ENCODE measurements at regions not wholly inside any gene's neighbourhood (a gene's known extent, or its start where the extent isn't known, plus 50 kb on each side); places are given as distances from the start of the nearest gene placed in this dataset.

DNA sequence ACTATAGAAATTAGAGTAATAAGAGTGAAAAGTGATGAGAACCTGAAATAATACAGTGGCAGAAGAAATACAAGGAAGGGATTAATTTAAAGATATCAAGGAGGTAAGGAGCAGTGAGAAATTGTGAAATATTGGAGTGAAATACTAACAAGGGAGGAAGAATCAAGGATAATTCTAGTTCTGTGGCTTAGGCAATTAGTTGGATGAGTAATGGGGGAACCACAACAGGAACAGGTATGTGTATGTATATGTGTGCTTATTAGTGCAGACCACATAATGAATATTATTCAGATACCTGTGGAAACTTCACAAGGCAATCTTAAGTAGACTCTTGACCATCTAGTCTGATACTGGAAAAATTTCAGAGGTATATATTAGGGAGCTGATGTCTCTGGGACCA is 143.3 kb downstream of the TINAG start:
- TF ChIP-seq, protein P1, sequence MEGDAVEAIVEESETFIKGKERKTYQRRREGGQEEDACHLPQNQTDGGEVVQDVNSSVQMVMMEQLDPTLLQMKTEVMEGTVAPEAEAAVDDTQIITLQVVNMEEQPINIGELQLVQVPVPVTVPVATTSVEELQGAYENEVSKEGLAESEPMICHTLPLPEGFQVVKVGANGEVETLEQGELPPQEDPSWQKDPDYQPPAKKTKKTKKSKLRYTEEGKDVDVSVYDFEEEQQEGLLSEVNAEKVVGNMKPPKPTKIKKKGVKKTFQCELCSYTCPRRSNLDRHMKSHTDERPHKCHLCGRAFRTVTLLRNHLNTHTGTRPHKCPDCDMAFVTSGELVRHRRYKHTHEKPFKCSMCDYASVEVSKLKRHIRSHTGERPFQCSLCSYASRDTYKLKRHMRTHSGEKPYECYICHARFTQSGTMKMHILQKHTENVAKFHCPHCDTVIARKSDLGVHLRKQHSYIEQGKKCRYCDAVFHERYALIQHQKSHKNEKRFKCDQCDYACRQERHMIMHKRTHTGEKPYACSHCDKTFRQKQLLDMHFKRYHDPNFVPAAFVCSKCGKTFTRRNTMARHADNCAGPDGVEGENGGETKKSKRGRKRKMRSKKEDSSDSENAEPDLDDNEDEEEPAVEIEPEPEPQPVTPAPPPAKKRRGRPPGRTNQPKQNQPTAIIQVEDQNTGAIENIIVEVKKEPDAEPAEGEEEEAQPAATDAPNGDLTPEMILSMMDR (IDR thresholded peaks at IDR 0.05) = no peak
- no peak for TF ChIP-seq POLR2AphosphoS5 (IDR thresholded peaks at IDR 0.05)
- TF ChIP-seq POLR2A (IDR thresholded peaks at IDR 0.05) = no peak
- TF ChIP-seq EP300 (IDR thresholded peaks at IDR 0.05) = no peak
